CD4-positive, alpha-beta memory T cell (primary cell): ENCODE measurements at regions not wholly inside any gene's neighbourhood (a gene's known extent, or its start where the extent isn't known, plus 50 kb on each side); places are given as distances from the start of the nearest gene placed in this dataset.

Source experiments
- CTCF ChIA-PET: fragments of 350-600 bp; sonication (Branson Sonifier 250); formaldehyde crosslinking; loops from one replicate; lab custom pipeline; 2021; ENCODE audit warnings: inconsistent platforms; ENCODE audit not compliant: partially characterized antibody; lab: Charles Lee
- POLR2A ChIA-PET: fragments of 350-600 bp; sonication (Branson Sonifier 250); formaldehyde crosslinking; loops from one replicate; lab custom pipeline; 2021; ENCODE audit not compliant: partially characterized antibody; lab: Charles Lee
- DNase-seq, 5 donors: peaks; one replicate each; pipeline versions ENCODE4 v3.0.0 to v3.0.0-alpha.2; 2020 to 2022; ENCODE audit warnings: mixed read lengths in 1 of 5
- H3K27ac ChIP-seq: one replicate; pipeline ENCODE4 v1.7.0; 2013; ENCODE audit warnings: low read depth, low read length
- H3K27me3 ChIP-seq: 2 replicates; pipeline ENCODE4 v1.7.0; 2013; ENCODE audit warnings: mild to moderate bottlenecking, low read length, moderate library complexity; ENCODE audit not compliant: insufficient read depth
- H3K36me3 ChIP-seq: 2 replicates; pipeline ENCODE4 v1.7.0; 2013; ENCODE audit warnings: mild to moderate bottlenecking, low read length, moderate library complexity; ENCODE audit not compliant: insufficient read depth
- H3K4me1 ChIP-seq: 2 replicates; pipeline ENCODE4 v1.7.0; 2013; ENCODE audit warnings: mild to moderate bottlenecking, low read length, moderate library complexity; ENCODE audit not compliant: insufficient read depth
- H3K4me3 ChIP-seq, 2 donors: one replicate each; pipeline ENCODE4 v1.7.0; 2013; ENCODE audit warnings: low read length in 2 of 2, mild to moderate bottlenecking in 1 of 2
- H3K9me3 ChIP-seq, 2 donors: one replicate each; pipeline ENCODE4 v1.7.0; 2013; ENCODE audit warnings: low read length in 2 of 2, control low read depth in 1 of 2; ENCODE audit not compliant: control insufficient read depth in 1 of 2
- H3K27ac Mint-ChIP-seq, 7 donors: one replicate each; pipeline ENCODE4 v1.8.0; 2020 to 2021; ENCODE audit warnings: mixed read lengths in 7 of 7, mild to moderate bottlenecking in 6 of 7, inconsistent platforms in 3 of 7, moderate library complexity in 3 of 7
- H3K27me3 Mint-ChIP-seq, 2 donors: one replicate each; pipeline ENCODE4 v1.8.0; 2020 to 2021; ENCODE audit warnings: mixed read lengths in 2 of 2
- H3K36me3 Mint-ChIP-seq, 2 donors: one replicate each; pipeline ENCODE4 v1.8.0; 2020 to 2021; ENCODE audit warnings: mixed read lengths in 2 of 2, inconsistent platforms in 1 of 2, mild to moderate bottlenecking in 1 of 2
- H3K4me1 Mint-ChIP-seq, 4 donors: one replicate each; pipeline ENCODE4 v1.8.0; 2020 to 2021; ENCODE audit warnings: mixed read lengths in 4 of 4, mild to moderate bottlenecking in 1 of 4
- H3K4me3 Mint-ChIP-seq, 8 donors: one replicate each; pipeline ENCODE4 v1.8.0; 2020 to 2021; ENCODE audit warnings: mixed read lengths in 8 of 8, mild to moderate bottlenecking in 7 of 8, moderate library complexity in 6 of 8, inconsistent platforms in 3 of 8
- H3K9me3 Mint-ChIP-seq, 8 donors: one replicate each; pipeline ENCODE4 v1.8.0; 2020 to 2021; ENCODE audit warnings: mixed read lengths in 8 of 8, mild to moderate bottlenecking in 5 of 8, inconsistent platforms in 3 of 8, moderate library complexity in 1 of 8
- intact Hi-C: fragments of 100-400 bp; cut with micrococcal nuclease; formaldehyde crosslinking; loops from one replicate; pipeline ENCODE4 v1.15.1; 2023

GRCh38 chr14:82270286-82270685 lies 736.6 kb upstream of the SEL1L start:
- DNase-seq = no peak
- H3K27me3 Mint-ChIP-seq = no peaks in the 10 kb centered on the region
- intact Hi-C loops = no loop called here
- no peak overlapping the region for H3K4me3 Mint-ChIP-seq
- POLR2A ChIA-PET = no interaction called here
- H3K36me3 Mint-ChIP-seq = no peaks in the 10 kb centered on the region
- no peaks in the 10 kb centered on the region for H3K9me3 ChIP-seq
- no peak overlapping the region for H3K27ac ChIP-seq
- CTCF ChIA-PET = no interaction called here
- H3K36me3 ChIP-seq = no peaks in the 10 kb centered on the region
- H3K9me3 Mint-ChIP-seq = peaks cover 3 to 19% (median 6%) of the 10 kb centered on the region in 8 donors
- H3K27ac Mint-ChIP-seq = no peak overlapping the region
- H3K4me1 Mint-ChIP-seq = no peaks in the 10 kb centered on the region
- H3K4me3 ChIP-seq = no peak overlapping the region
- H3K4me1 ChIP-seq = no peaks in the 10 kb centered on the region
- no peaks in the 10 kb centered on the region for H3K27me3 ChIP-seq

- H3K4me1 ChIP-seq = no peaks in the 10 kb centered on the region
- intact Hi-C loops = no loop called here
- no peaks in the 10 kb centered on the region for H3K36me3 Mint-ChIP-seq
- no peak for DNase-seq
- no peaks in the 10 kb centered on the region for H3K9me3 ChIP-seq
- no peak overlapping the region for H3K27ac ChIP-seq
- ChIA-PET POLR2A (no interaction called here), CTCF (no interaction called here)
- no peaks in the 10 kb centered on the region for H3K36me3 ChIP-seq
- no peak overlapping the region for H3K4me3 Mint-ChIP-seq
- H3K27me3 Mint-ChIP-seq = no peaks in the 10 kb centered on the region
- no peak overlapping the region for H3K4me3 ChIP-seq
- no peaks in the 10 kb centered on the region for H3K4me1 Mint-ChIP-seq
- H3K27ac Mint-ChIP-seq = no peak overlapping the region
- peaks cover 0 to 14% (median 6%) of the 10 kb centered on the region in 8 donors for H3K9me3 Mint-ChIP-seq
- H3K27me3 ChIP-seq = no peaks in the 10 kb centered on the region
These were observed 765.2 kb upstream of the SEL1L start for GRCh38 chr14:82298811-82299210.

DNA sequence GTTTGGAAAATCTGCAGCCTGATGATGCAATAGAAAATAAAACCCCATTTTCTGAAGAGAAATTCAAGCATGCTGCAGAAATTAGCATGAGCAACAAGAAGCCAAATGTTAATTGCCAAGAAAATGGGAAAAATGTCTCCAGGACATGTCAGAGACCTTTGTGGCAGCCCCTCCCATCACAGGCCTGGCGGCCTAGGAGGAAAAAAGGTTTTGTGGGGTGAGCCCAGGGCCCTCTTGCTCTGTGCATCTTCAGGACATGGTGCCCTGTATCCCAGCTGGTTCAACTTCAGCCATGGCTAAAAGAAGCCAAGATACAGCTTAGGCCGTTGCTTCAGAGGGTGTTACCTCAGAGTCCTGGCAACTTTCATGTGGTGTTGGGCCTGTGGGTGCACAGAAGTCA lies 775.5 kb upstream of the SEL1L start:
- H3K9me3 Mint-ChIP-seq = peaks cover 5 to 24% (median 9%) of the 10 kb centered on the region in 8 donors
- no peaks in the 10 kb centered on the region for H3K4me1 Mint-ChIP-seq
- Histone ChIP-seq H3K4me3 (no peak overlapping the region), H3K27me3 (no peaks in the 10 kb centered on the region), H3K4me1 (no peaks in the 10 kb centered on the region), H3K36me3 (no peaks in the 10 kb centered on the region), H3K9me3 (no peaks in the 10 kb centered on the region), H3K27ac (no peak overlapping the region)
- intact Hi-C loops = no loop called here
- H3K27ac Mint-ChIP-seq = no peak overlapping the region
- H3K27me3 Mint-ChIP-seq = no peaks in the 10 kb centered on the region
- no peak for DNase-seq
- POLR2A ChIA-PET = no interaction called here
- no peaks in the 10 kb centered on the region for H3K36me3 Mint-ChIP-seq
- no peak overlapping the region for H3K4me3 Mint-ChIP-seq
- CTCF ChIA-PET = no interaction called here

DNA sequence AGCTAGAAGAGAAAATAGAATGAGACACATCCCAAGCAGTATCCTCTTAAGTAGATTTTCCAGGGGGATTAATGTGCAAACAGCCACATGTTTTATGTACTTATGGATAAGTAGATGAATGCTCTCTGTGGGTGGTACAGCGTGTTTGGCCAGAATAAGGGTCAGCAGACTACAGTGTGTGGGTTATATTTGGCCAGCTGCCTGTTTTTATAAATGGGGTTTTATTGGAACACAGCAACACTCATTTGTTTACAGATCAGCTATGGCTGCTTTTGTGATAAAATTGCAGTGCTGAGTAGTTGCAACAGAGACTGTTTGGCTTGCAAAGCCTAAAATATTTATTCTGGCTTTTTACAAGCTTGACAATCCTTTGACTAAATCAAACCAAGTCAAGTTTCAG lies 780.2 kb upstream of the SEL1L start:
- H3K27me3 ChIP-seq = no peaks in the 10 kb centered on the region
- Mint-ChIP-seq H3K36me3 (no peaks in the 10 kb centered on the region), H3K27me3 (no peaks in the 10 kb centered on the region), H3K9me3 (peaks cover 7 to 26% (median 16%) of the 10 kb centered on the region in 8 donors), H3K4me1 (no peaks in the 10 kb centered on the region), H3K4me3 (no peak overlapping the region), H3K27ac (no peak overlapping the region)
- no peak overlapping the region for H3K27ac ChIP-seq
- no peak for DNase-seq
- ChIA-PET POLR2A (no interaction called here), CTCF (no interaction called here)
- no peaks in the 10 kb centered on the region for H3K9me3 ChIP-seq
- H3K4me1 ChIP-seq = no peaks in the 10 kb centered on the region
- intact Hi-C loops = no loop called here
- H3K4me3 ChIP-seq = no peak overlapping the region
- no peaks in the 10 kb centered on the region for H3K36me3 ChIP-seq

DNA sequence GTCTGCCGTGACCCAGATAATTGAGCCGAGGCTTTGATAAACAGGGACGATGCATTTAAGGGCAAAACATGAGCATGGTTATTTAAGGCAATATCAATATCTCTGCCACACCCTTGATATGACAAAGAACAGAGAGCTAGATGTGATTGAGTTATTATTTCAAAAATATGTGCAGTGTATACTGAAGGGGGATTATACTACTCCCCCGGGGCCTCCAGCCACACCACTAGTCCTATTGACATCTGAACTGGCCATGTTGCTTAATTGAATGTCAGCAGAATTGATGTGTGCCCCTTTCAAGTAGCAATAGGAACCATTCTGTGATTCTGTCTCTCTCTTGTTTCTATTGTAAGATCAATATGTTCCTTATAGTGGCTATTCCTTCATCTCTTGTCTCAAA lies 794.8 kb upstream of the SEL1L start:
- H3K36me3 Mint-ChIP-seq = no peaks in the 10 kb centered on the region
- CTCF ChIA-PET = no interaction called here
- peaks cover 0 to 36% (median 16%) of the 10 kb centered on the region in 8 donors for H3K9me3 Mint-ChIP-seq

GRCh38 chr14:82341261-82341810 lies 807.7 kb upstream of the SEL1L start:
- ChIA-PET CTCF (no interaction called here), POLR2A (no interaction called here)
- intact Hi-C loops = no loop called here

More for the DNA sequence above, 794.8 kb upstream of the SEL1L start:
- no peak for DNase-seq
- intact Hi-C loops = no loop called here
- no peaks in the 10 kb centered on the region for H3K27me3 ChIP-seq
- H3K27ac Mint-ChIP-seq = no peak overlapping the region
- no peak overlapping the region for H3K4me3 ChIP-seq
- H3K4me3 Mint-ChIP-seq = no peak overlapping the region
- H3K27ac ChIP-seq = no peak overlapping the region
- POLR2A ChIA-PET = no interaction called here
- no peaks in the 10 kb centered on the region for H3K27me3 Mint-ChIP-seq
- peaks cover 0 to 6% of the 10 kb centered on the region in 2 donors for H3K9me3 ChIP-seq
- H3K4me1 ChIP-seq = no peaks in the 10 kb centered on the region
- no peaks in the 10 kb centered on the region for H3K36me3 ChIP-seq
- H3K4me1 Mint-ChIP-seq = no peaks in the 10 kb centered on the region

GRCh38 chr14:82342596-82342995 lies 808.9 kb upstream of the SEL1L start:
- CTCF ChIA-PET = no interaction called here
- Mint-ChIP-seq H3K4me1 (no peaks in the 10 kb centered on the region), H3K4me3 (no peak overlapping the region), H3K9me3 (peaks cover 2 to 24% (median 15%) of the 10 kb centered on the region in 8 donors), H3K27me3 (no peaks in the 10 kb centered on the region), H3K36me3 (no peaks in the 10 kb centered on the region), H3K27ac (no peak overlapping the region)
- intact Hi-C loops = no loop called here
- no peak for DNase-seq
- Histone ChIP-seq H3K27ac (no peak overlapping the region), H3K9me3 (no peaks in the 10 kb centered on the region), H3K27me3 (no peaks in the 10 kb centered on the region), H3K4me1 (no peaks in the 10 kb centered on the region), H3K4me3 (no peak overlapping the region), H3K36me3 (no peaks in the 10 kb centered on the region)
- POLR2A ChIA-PET = no interaction called here

More at GRCh38 chr14:82341261-82341810, 807.7 kb upstream of the SEL1L start:
- Mint-ChIP-seq H3K4me1 (no peaks in the 10 kb centered on the region), H3K9me3 (peaks cover 2 to 29% (median 16%) of the 10 kb centered on the region in 8 donors), H3K27ac (no peak overlapping the region), H3K4me3 (no peak overlapping the region), H3K27me3 (no peaks in the 10 kb centered on the region), H3K36me3 (no peaks in the 10 kb centered on the region)
- Histone ChIP-seq H3K4me3 (no peak overlapping the region), H3K27me3 (no peaks in the 10 kb centered on the region), H3K4me1 (no peaks in the 10 kb centered on the region), H3K36me3 (no peaks in the 10 kb centered on the region), H3K27ac (no peak overlapping the region), H3K9me3 (no peaks in the 10 kb centered on the region)
- no peak for DNase-seq

GRCh38 chr14:82345184-82345583 lies 811.5 kb upstream of the SEL1L start:
- H3K27me3 Mint-ChIP-seq = no peaks in the 10 kb centered on the region
- no peak overlapping the region for H3K4me3 Mint-ChIP-seq
- ChIA-PET CTCF (no interaction called here), POLR2A (no interaction called here)
- Histone ChIP-seq H3K27me3 (no peaks in the 10 kb centered on the region), H3K36me3 (no peaks in the 10 kb centered on the region), H3K27ac (no peak overlapping the region), H3K4me1 (no peaks in the 10 kb centered on the region), H3K4me3 (no peak overlapping the region), H3K9me3 (no peaks in the 10 kb centered on the region)
- H3K36me3 Mint-ChIP-seq = no peaks in the 10 kb centered on the region
- DNase-seq = no peak
- H3K27ac Mint-ChIP-seq = no peak overlapping the region
- intact Hi-C loops = no loop called here
- peaks cover 0 to 20% (median 13%) of the 10 kb centered on the region in 8 donors for H3K9me3 Mint-ChIP-seq
- no peaks in the 10 kb centered on the region for H3K4me1 Mint-ChIP-seq
